Spleen (tissue), 7 donors: ENCODE measurements at regions not wholly inside any gene's neighbourhood (a gene's known extent, or its start where the extent isn't known, plus 50 kb on each side); places are given as distances from the start of the nearest gene placed in this dataset.

Source experiments
- POLR2A ChIP-seq, 3 donors: fragments of 450-650 bp; IDR thresholded peaks; one replicate each; pipeline ENCODE4 v1.5.1; 2017; ENCODE audit warnings: antibody characterized with exemption in 3 of 3, mild to moderate bottlenecking in 1 of 3
- POLR2AphosphoS5 ChIP-seq, 3 donors: sonication (generic); formaldehyde crosslinking; IDR thresholded peaks; one replicate each; pipeline ENCODE4 v1.5.1; 2017; ENCODE audit warnings: antibody characterized with exemption in 3 of 3
- TF ChIP-seq, protein P1 (sequence below), 11 experiments: fragments of 200-600 bp in 7 of 11; fragments of 450-650 bp in 4 of 11; sonication (generic) in 4 of 11; IDR thresholded peaks in 8 of 11; conservative IDR thresholded peaks in 3 of 11; 1 replicate in 7 of 11; 2 replicates in 4 of 11; pipeline versions ENCODE4 v1.4.0 to v1.8.0; 2016 to 2021; ENCODE audit warnings: antibody characterized with exemption in 11 of 11, inconsistent platforms in 4 of 11, mild to moderate bottlenecking in 1 of 11
- donor health status: DM: no; HTN: no; CAD: no; lungs with moderate emphysema.
- donor health status: DM: no; HTN: no; CAD: no.
- donor health status: DM: no; HTN: no; CAD: no.

DNA sequence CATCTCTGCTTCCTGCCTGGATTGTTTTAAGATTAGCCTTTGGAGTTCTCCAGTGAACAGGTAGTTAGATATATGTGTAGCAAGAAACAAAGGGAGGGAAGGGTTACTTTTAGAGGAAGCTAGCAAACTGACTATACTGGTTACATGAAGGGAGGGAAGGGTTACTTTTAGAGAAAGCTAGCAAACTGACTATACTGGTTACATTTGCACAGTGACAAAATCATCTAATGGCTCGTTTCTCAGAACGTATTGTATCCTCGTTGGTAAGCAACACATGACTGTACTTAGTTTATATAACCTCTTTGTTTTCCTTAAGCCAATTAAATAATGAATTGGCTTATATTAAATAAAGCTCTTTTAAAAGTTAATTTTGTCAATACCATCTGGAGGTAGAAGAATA lies 540.9 kb downstream of the EPM2A start:
- TF ChIP-seq POLR2A (IDR thresholded peaks at IDR 0.05) (no peak), POLR2AphosphoS5 (IDR thresholded peaks at IDR 0.05) (no peak)
- TF ChIP-seq, protein P1, sequence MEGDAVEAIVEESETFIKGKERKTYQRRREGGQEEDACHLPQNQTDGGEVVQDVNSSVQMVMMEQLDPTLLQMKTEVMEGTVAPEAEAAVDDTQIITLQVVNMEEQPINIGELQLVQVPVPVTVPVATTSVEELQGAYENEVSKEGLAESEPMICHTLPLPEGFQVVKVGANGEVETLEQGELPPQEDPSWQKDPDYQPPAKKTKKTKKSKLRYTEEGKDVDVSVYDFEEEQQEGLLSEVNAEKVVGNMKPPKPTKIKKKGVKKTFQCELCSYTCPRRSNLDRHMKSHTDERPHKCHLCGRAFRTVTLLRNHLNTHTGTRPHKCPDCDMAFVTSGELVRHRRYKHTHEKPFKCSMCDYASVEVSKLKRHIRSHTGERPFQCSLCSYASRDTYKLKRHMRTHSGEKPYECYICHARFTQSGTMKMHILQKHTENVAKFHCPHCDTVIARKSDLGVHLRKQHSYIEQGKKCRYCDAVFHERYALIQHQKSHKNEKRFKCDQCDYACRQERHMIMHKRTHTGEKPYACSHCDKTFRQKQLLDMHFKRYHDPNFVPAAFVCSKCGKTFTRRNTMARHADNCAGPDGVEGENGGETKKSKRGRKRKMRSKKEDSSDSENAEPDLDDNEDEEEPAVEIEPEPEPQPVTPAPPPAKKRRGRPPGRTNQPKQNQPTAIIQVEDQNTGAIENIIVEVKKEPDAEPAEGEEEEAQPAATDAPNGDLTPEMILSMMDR (IDR thresholded peaks at IDR 0.05 in 8 of 11, conservative IDR thresholded peaks at IDR 0.05 in 3 of 11), result no peak
